HEK293 (cell line): ENCODE measurements at regions not wholly inside any gene's neighbourhood (a gene's known extent, or its start where the extent isn't known, plus 50 kb on each side); places are given as distances from the start of the nearest gene placed in this dataset.
"Not testable (repeated sequence)": the region's sequence is repeated elsewhere in the genome, so short reads cannot be mapped to it uniquely, and the experiment has no call there.

Experiments used
- TCF7L2 ChIP-seq: IDR thresholded peaks from 2 replicates; pipeline ENCODE4 v1.6.1; 2011; ENCODE audit warnings: low read depth, mild to moderate bottlenecking, inconsistent platforms, low read length, moderate library complexity, borderline replicate concordance
- ZBTB21 ChIP-seq: fragments of 450-650 bp; formaldehyde crosslinking; IDR thresholded peaks from 2 replicates; pipeline ENCODE4 v1.5.1; 2017; ENCODE audit warnings: missing biosample characterization, missing genetic modification characterization
- ZNF133 ChIP-seq: fragments of 450-650 bp; formaldehyde crosslinking; IDR thresholded peaks from 2 replicates; pipeline ENCODE4 v1.5.1; 2016; ENCODE audit warnings: missing biosample characterization, missing genetic modification characterization
- ZNF24 ChIP-seq: fragments of 450-650 bp; formaldehyde crosslinking; IDR thresholded peaks from 2 replicates; pipeline ENCODE4 v1.5.1; 2016; ENCODE audit warnings: missing biosample characterization, missing genetic modification characterization
- ZNF514 ChIP-seq: fragments of 450-650 bp; formaldehyde crosslinking; IDR thresholded peaks from 2 replicates; pipeline ENCODE4 v1.5.1; 2016; ENCODE audit warnings: missing biosample characterization, missing genetic modification characterization
- ZNF548 ChIP-seq: fragments of 450-650 bp; formaldehyde crosslinking; IDR thresholded peaks from 2 replicates; pipeline ENCODE4 v1.5.1; 2016; ENCODE audit warnings: missing biosample characterization, missing genetic modification characterization
- ZNF549 ChIP-seq: fragments of 450-650 bp; IDR thresholded peaks from 2 replicates; pipeline ENCODE4 v1.5.1; 2018; ENCODE audit warnings: missing biosample characterization, missing genetic modification characterization, mild to moderate bottlenecking, inconsistent platforms, moderate library complexity
- ZNF701 ChIP-seq: fragments of 450-650 bp; formaldehyde crosslinking; IDR thresholded peaks from 2 replicates; pipeline ENCODE4 v1.5.1; 2016; ENCODE audit warnings: missing biosample characterization, missing genetic modification characterization
- TF ChIP-seq, protein P1 (sequence below): fragments of 450-650 bp; formaldehyde crosslinking; IDR thresholded peaks from 2 replicates; pipeline ENCODE4 v1.5.1; 2016; ENCODE audit warnings: missing biosample characterization, missing genetic modification characterization

DNA sequence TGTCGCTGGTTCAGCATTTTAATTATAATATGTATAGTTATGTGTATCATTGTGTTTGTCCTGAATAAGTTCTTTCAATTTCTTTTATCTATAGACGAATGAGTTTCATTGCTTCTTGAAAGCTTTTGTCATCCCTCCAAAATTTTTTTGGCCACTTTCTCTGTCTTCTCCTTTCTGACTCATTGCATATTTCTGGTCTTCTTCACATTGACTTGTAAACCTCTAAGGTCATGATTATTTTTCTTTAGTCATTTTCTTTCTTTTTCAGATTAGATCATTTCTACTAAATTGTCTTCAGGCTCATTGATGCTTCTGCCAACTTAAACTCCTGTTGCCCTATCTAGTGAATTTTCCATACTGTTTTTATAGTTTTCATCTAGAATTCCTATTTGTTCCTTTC, 555.1 kb downstream of the RPIA start:
- TF ChIP-seq, protein P1, sequence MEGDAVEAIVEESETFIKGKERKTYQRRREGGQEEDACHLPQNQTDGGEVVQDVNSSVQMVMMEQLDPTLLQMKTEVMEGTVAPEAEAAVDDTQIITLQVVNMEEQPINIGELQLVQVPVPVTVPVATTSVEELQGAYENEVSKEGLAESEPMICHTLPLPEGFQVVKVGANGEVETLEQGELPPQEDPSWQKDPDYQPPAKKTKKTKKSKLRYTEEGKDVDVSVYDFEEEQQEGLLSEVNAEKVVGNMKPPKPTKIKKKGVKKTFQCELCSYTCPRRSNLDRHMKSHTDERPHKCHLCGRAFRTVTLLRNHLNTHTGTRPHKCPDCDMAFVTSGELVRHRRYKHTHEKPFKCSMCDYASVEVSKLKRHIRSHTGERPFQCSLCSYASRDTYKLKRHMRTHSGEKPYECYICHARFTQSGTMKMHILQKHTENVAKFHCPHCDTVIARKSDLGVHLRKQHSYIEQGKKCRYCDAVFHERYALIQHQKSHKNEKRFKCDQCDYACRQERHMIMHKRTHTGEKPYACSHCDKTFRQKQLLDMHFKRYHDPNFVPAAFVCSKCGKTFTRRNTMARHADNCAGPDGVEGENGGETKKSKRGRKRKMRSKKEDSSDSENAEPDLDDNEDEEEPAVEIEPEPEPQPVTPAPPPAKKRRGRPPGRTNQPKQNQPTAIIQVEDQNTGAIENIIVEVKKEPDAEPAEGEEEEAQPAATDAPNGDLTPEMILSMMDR (tag by site-specific recombination), result not testable (repeated sequence)
- TF ChIP-seq ZNF24 (tag by site-specific recombination); ZNF548 (tag by site-specific recombination); ZNF549; TCF7L2; ZBTB21; ZNF701 (tag by site-specific recombination); ZNF133 (tag by site-specific recombination); ZNF514: not testable (repeated sequence)
